ENCODE measurements at regions not wholly inside any gene's neighbourhood (a gene's known extent, or its start where the extent isn't known, plus 50 kb on each side); places are given as distances from the start of the nearest gene placed in this dataset.

DNA sequence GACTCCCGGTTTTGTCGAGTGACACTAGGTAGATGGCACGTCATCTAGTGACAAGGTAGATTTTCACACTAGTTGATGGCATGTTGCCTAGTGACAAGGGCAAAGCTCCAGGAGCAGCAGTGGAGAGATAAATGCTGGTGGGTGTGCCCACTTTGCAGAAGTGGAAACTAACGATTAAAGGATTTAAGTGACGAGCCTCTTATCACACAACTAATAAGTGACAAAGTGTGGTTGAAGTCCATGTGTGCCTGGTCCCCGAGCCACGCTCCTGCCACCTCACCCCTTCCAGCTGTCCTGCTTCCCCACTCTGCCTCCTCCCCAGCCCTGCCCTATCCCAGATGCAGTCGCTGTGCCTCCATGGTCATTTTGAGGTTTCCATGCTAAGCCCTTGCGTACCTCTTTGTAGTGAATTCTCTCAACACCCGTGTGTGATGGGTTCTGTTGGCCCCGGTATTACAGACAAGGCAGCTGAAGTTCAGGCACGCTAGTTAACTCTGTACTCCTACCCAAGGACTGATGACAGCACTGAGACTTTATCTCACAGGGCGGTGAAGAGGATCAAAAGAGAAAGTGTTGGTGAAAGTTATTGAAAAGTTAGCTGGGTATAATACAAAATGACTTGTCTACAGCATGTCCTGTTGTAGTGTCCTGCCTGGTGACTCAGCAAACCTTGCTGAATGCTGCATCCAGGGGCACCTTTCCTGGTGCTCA lies 113.4 kb upstream of the GLI2 start:
- Histone ChIP-seq H3K9me3 (replicated peaks in 1 of 2; ENCODE audit: control insufficient read depth in 2 of 2, insufficient read depth in 1 of 2, low read depth in 1 of 2, low read length in 2 of 2) (no peaks in the 10 kb centered on the region), H3K36me3 (replicated peaks in 1 of 2; ENCODE audit: control insufficient read depth in 2 of 2, insufficient read depth in 2 of 2, low read length in 2 of 2) (no peaks in the 10 kb centered on the region), H2AFZ (ENCODE audit: low read length) (no peak overlapping the region), H3K18ac (ENCODE audit: low read length) (no peak overlapping the region), H3K79me1 (ENCODE audit: low read depth, low read length) (no peaks in the 10 kb centered on the region), H3K4me2 (ENCODE audit: insufficient read depth, low read length, poor library complexity, severe bottlenecking) (no peak overlapping the region), H2AK5ac (ENCODE audit: low read depth, low read length) (no peak overlapping the region), H3K9ac (ENCODE audit: low read depth, low read length, poor library complexity) (no peak overlapping the region), H3K27ac (replicated peaks; ENCODE audit: low read length) (no peak overlapping the region), H2BK5ac (ENCODE audit: low read length) (no peak overlapping the region), H2BK120ac (ENCODE audit: low read depth, low read length) (no peak overlapping the region), H3K27me3 (ENCODE audit: control insufficient read depth in 3 of 3, insufficient read depth in 3 of 3, low read depth in 1 of 3, low read length in 3 of 3) (peaks cover 0 to 10% (median 0%) of the 10 kb centered on the region in 3 experiments), H3K4ac (ENCODE audit: low read length) (no peak overlapping the region), H4K8ac (ENCODE audit: low read depth, low read length) (no peak overlapping the region), H4K91ac (ENCODE audit: low read depth, low read length, poor library complexity) (no peak overlapping the region), H3K4me3 (ENCODE audit: low read length in 2 of 2) (no peak overlapping the region), H3K4me1 (ENCODE audit: control insufficient read depth in 2 of 2, insufficient read depth in 1 of 2, low read depth in 1 of 2, low read length in 2 of 2) (no peaks in the 10 kb centered on the region), H3K14ac (ENCODE audit: low read length) (no peak overlapping the region), H2BK12ac (ENCODE audit: low read length) (no peak overlapping the region), H2BK15ac (ENCODE audit: low read length) (no peak overlapping the region), H3K23ac (ENCODE audit: low read depth, low read length, poor library complexity) (no peak overlapping the region)
- no peak for DNase-seq (ENCODE audit: low spot score)
- no CpG with 5 or more reads among the region's 13 CpGs for WGBS, 2 donors (ENCODE audit: extremely low coverage in 2 of 2, insufficient read length in 2 of 2, insufficient replicate concordance in 1 of 2)

- H2BK120ac ChIP-seq (ENCODE audit: low read depth, low read length), result no peak overlapping the region
- peaks cover 0 to 12% (median 0%) of the 10 kb centered on the region in 3 experiments for H3K27me3 ChIP-seq (ENCODE audit: control insufficient read depth in 3 of 3, insufficient read depth in 3 of 3, low read depth in 1 of 3, low read length in 3 of 3)
- H2AK5ac ChIP-seq (ENCODE audit: low read depth, low read length), result no peak overlapping the region
- H3K18ac ChIP-seq (ENCODE audit: low read length), result no peak overlapping the region
- no peak overlapping the region for H2BK15ac ChIP-seq (ENCODE audit: low read length)
- H3K4me1 ChIP-seq (ENCODE audit: control insufficient read depth in 2 of 2, insufficient read depth in 1 of 2, low read depth in 1 of 2, low read length in 2 of 2), result no peaks in the 10 kb centered on the region
- no peak overlapping the region for H2AFZ ChIP-seq (ENCODE audit: low read length)
- no peaks in the 10 kb centered on the region for H3K79me1 ChIP-seq (ENCODE audit: low read depth, low read length)
- H2BK12ac ChIP-seq (ENCODE audit: low read length), result no peak overlapping the region
- H4K8ac ChIP-seq (ENCODE audit: low read depth, low read length), result no peak overlapping the region
- H2BK5ac ChIP-seq (ENCODE audit: low read length), result no peak overlapping the region
- H3K4me2 ChIP-seq (ENCODE audit: insufficient read depth, low read length, poor library complexity, severe bottlenecking), result no peak overlapping the region
- peak overlapping the region; percentile 9 for H3K14ac ChIP-seq (ENCODE audit: low read length)
- H3K36me3 ChIP-seq (replicated peaks in 1 of 2; ENCODE audit: control insufficient read depth in 2 of 2, insufficient read depth in 2 of 2, low read length in 2 of 2), result no peaks in the 10 kb centered on the region
- H3K23ac ChIP-seq (ENCODE audit: low read depth, low read length, poor library complexity), result peak overlapping the region; percentile 32
- H3K9me3 ChIP-seq (replicated peaks in 1 of 2; ENCODE audit: control insufficient read depth in 2 of 2, insufficient read depth in 1 of 2, low read depth in 1 of 2, low read length in 2 of 2), result no peaks in the 10 kb centered on the region
- H3K27ac ChIP-seq (replicated peaks; ENCODE audit: low read length), result no peak overlapping the region
- H4K91ac ChIP-seq (ENCODE audit: low read depth, low read length, poor library complexity), result no peak overlapping the region
- H3K4me3 ChIP-seq (ENCODE audit: low read length in 2 of 2), result no peak overlapping the region
- no peak for DNase-seq (ENCODE audit: low spot score)
- H3K4ac ChIP-seq (ENCODE audit: low read length), result no peak overlapping the region
- no CpG with 5 or more reads among the region's 21 CpGs for WGBS, 2 donors (ENCODE audit: extremely low coverage in 2 of 2, insufficient read length in 2 of 2, insufficient replicate concordance in 1 of 2)
- H3K9ac ChIP-seq (ENCODE audit: low read depth, low read length, poor library complexity), result no peak overlapping the region
These were observed 112.5 kb upstream of the GLI2 start for GRCh38 chr2:120622886-120623753.

- H2BK5ac ChIP-seq (ENCODE audit: low read length), result no peak overlapping the region
- no peak overlapping the region for H3K27ac ChIP-seq (replicated peaks; ENCODE audit: low read length)
- no peaks in the 10 kb centered on the region for H3K36me3 ChIP-seq (replicated peaks in 1 of 2; ENCODE audit: control insufficient read depth in 2 of 2, insufficient read depth in 2 of 2, low read length in 2 of 2)
- H2BK15ac ChIP-seq (ENCODE audit: low read length), result no peak overlapping the region
- H4K8ac ChIP-seq (ENCODE audit: low read depth, low read length), result no peak overlapping the region
- no peak overlapping the region for H2BK12ac ChIP-seq (ENCODE audit: low read length)
- no peaks in the 10 kb centered on the region for H3K4me1 ChIP-seq (ENCODE audit: control insufficient read depth in 2 of 2, insufficient read depth in 1 of 2, low read depth in 1 of 2, low read length in 2 of 2)
- no peak overlapping the region for H2AK5ac ChIP-seq (ENCODE audit: low read depth, low read length)
- H3K9ac ChIP-seq (ENCODE audit: low read depth, low read length, poor library complexity), result no peak overlapping the region
- H3K27me3 ChIP-seq (ENCODE audit: control insufficient read depth in 3 of 3, insufficient read depth in 3 of 3, low read depth in 1 of 3, low read length in 3 of 3), result peaks cover 0 to 12% (median 0%) of the 10 kb centered on the region in 3 experiments
- H3K79me1 ChIP-seq (ENCODE audit: low read depth, low read length), result no peaks in the 10 kb centered on the region
- H3K18ac ChIP-seq (ENCODE audit: low read length), result no peak overlapping the region
- peaks cover 0 to 2% of the 10 kb centered on the region in 2 donors for H3K9me3 ChIP-seq (replicated peaks in 1 of 2; ENCODE audit: control insufficient read depth in 2 of 2, insufficient read depth in 1 of 2, low read depth in 1 of 2, low read length in 2 of 2)
- no peak overlapping the region for H2AFZ ChIP-seq (ENCODE audit: low read length)
- H3K4ac ChIP-seq (ENCODE audit: low read length), result no peak overlapping the region
- H3K4me3 ChIP-seq (ENCODE audit: low read length in 2 of 2), result no peak overlapping the region
- no peak overlapping the region for H3K4me2 ChIP-seq (ENCODE audit: insufficient read depth, low read length, poor library complexity, severe bottlenecking)
- no peak for DNase-seq (ENCODE audit: low spot score)
- peak overlapping the region; percentile 32 for H3K14ac ChIP-seq (ENCODE audit: low read length)
- H3K23ac ChIP-seq (ENCODE audit: low read depth, low read length, poor library complexity), result no peak overlapping the region
- no peak overlapping the region for H2BK120ac ChIP-seq (ENCODE audit: low read depth, low read length)
- no CpG with 5 or more reads among the region's 8 CpGs for WGBS, 2 donors (ENCODE audit: extremely low coverage in 2 of 2, insufficient read length in 2 of 2, insufficient replicate concordance in 1 of 2)
- H4K91ac ChIP-seq (ENCODE audit: low read depth, low read length, poor library complexity), result no peak overlapping the region
These were observed 111.5 kb upstream of the GLI2 start for GRCh38 chr2:120624061-120624737.

Measured in neuronal stem cell (in vitro differentiated cells).